Suppressor macrophage treated with lipopolysaccharide for 1 hour (primary cell): ENCODE measurements at regions not wholly inside any gene's neighbourhood (a gene's known extent, or its start where the extent isn't known, plus 50 kb on each side); places are given as distances from the start of the nearest gene placed in this dataset.
A peak's percentile ranks its signal among the peaks of the same experiment; 100 is the strongest.

Experiments used
- DNase-seq, 3 donors: peaks; one replicate each; pipeline ENCODE4 v3.0.0-alpha.2; 2020 to 2022

DNA sequence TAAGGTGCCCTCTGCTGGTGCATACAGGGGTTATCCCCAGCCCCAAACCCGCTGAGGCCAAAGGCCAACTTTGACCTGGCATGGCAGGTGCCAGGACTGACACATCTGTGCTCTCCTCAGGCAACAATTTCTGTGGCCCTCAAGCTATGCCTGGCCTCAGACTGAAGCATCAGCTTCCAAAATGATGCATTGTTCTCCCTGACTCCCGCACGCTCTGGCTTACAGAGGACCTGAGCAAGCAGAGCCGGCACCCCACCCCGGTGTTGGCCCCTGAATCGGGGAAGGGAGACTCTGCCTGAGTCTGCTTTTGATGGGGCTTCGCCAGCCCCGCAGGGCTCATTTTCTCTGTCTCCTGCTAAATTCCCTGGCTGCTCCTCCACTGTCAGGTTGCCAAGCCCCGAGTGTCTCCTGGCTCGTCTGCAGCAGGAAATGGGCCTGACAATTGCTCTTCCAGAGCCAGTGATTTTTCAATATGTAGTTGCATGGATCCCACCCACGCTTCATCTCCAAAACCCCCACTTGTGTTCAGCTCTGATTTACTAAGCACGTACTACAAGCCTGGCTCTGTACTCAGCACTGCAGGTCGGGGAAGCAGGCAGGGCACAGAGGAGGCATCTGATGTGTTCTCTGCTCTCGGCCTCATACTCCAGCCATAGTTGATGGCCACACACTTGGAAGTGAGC, 126.1 kb downstream of the SLC38A6 start:
- no peak for DNase-seq

DNA sequence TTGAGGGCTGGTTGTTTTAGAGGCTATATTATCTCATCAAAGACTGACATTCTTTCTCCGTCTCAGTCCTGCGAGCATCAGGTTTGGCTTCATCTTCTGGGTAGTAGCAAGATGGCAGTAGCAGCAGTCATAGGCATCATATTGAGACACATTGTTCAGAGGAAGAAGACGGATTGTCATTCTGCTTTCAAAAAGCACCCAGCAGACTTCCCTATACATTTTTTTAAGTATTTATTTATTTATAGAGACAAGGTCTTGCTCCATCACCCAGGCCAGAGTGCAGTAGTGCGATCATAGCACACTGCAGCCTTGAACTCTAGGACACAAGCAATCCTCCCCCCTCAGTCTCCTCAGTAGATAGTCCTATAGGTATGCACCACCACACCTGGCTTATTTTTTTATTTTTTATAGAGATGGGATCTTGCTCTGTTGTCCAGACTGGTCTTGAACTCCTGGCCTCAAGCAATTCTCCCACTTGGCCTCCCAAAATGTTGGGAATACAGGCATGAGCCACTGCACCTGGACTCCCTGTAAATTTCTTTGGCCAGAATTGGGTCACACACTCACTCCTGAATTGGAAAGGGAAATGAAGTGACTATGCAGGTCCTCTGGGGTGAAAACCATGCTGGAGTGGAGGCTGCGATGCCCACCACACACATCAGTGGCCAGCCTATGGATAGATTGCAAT, 125.4 kb downstream of the SLC38A6 start:
- DNase-seq: peak in 2 of 3 donors; percentile 37 to 40

DNA sequence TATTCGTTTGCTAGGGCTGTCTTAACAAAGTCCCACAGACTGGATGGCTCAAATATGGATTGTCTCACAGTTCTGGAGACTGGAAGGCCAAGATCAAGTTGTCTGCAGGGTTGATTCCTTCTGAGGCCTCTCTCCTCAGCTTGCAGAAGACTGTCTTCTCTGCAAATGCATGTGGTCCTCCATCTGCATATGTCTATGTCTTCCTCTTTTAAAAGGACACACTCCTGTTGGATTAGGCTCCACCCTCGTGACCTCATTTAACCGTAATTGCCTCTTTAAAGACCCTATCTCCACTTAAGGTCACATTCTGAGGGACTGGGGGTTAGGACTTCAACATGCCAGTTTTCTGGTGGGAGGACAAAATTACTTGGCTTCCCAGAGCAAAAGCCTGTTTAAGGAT, 123.3 kb downstream of the SLC38A6 start:
- DNase-seq: peak; percentile 23 to 40 (median 27)

DNA sequence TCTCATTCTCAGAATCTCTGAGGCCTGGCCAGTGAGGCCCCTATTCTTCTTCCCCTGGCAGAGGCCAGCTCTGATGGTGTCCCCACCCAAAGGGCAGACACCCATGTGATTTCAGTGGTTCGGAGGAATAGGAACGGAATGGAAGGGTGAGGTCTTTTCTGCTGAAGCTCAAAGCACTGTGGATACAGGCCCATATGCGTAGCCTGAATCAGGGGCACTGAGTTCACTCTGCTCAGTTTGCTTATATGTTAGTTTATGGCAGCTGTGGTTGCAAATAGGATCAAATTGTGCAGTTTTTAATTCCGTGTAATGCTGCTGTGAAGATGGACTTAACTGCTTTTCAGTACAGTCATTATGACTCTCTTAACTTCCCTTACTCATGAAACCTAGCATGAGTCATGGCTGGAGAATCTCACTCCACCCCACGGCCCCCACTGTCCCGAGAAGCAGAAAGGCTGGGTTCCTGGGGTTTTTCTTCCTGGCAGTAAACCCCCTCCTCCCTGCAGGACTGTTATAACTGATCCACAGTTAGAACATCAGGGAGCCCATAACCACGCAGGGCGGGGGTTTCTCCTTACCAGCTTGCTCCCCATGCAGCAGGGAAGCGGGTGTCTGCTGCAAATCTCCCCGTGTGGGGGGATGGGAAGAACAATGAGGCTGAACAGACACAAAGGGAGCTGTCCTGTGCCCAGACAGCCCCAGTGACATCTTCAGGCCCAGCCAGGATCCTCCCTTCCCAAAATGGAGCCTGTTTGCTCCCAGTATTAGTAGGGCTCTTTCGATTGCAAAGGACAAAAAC, 122.7 kb downstream of the SLC38A6 start:
- DNase-seq: peak; percentile 93 to 96 (median 93)

DNA sequence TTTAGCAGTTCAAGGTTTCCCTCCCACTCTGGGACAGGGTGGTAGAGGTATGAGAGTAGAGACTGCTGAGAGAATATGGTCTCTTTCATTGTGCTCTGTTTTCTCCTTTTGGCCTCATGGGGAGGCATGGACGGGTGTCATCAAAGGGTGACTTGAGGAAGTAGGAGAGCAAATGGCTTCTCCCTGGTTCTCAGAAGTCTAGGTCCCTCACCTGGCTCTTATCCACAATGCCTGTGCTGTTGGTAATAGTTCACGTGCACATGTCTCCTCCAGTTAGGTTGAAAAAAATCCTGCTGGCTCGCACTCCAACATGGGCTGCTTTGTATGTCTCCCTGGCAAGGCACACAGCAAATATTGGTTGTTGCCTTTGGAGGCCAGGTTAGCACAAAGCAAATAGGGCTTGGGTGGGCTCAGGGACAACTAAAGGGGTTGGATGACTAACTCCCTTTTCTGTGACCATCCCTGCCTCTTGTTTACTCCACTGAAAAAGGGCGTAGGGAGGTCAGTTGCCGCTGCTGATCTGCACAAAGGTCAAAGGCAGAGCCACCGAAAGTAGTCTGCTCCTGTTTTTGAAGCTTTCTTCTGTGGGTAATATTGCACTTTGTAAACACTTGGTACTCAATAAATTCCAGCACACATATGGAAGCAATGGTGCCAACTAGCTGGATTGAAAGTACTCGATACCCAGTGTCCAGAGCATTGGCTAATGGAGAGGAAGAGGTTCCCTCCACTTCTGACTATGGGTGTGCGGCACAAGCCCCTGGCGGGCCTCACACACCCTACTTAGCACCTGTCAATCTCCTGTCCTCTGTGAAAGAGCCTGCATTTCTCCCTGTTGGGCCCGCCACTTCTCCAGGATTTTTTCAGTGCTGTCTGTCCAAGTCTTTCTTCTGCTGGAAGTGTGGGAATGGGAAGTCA, 121.8 kb downstream of the SLC38A6 start:
- no peak for DNase-seq
